ENCODE measurements at regions not wholly inside any gene's neighbourhood (a gene's known extent, or its start where the extent isn't known, plus 50 kb on each side); places are given as distances from the start of the nearest gene placed in this dataset.
"Not testable (repeated sequence)": the region's sequence is repeated elsewhere in the genome, so short reads cannot be mapped to it uniquely, and the experiment has no call there.

DNA sequence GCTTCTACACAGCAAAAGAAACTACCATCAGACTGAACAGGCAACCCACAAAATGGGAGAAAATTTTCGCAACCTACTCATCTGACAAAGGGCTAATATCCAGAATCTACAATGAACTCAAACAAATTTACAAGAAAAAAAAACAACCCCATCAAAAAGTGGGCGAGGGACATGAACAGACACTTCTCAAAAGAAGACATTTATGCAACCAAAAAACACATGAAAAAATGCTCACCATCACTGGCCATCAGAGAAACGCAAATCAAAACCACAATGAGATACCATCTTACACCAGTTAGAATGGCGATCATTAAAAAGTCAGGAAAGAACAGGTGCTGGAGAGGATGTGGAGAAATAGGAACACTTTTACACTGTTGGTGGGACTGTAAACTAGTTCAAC lies 171.8 kb upstream of the IL12B start:
- not testable (repeated sequence) for DNase-seq (ENCODE audit: low read depth)

DNA sequence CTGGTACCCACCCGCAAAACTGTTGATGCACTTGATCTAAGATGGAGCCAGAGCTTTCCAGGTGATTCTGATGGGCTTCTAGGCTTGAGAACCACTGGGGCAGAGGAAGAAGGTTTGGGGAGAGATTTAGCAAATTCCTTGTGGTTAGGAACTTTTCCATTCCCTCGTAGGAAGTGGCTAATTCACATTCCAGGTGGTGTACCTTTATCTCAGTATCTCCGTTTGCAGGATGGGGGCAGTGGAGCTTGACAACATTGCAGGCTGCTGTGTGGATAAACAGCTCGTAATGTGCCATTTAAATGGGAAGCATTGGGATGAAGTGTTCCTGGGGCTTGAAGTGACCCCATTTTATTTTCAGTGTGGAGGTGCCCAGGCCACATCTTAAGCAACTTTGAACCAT lies 172.9 kb upstream of the IL12B start:
- DNase-seq (ENCODE audit: low read depth): no peak

GRCh38 chr5:159504106-159504856 lies 174.0 kb upstream of the IL12B start:
- DNase-seq (ENCODE audit: low read depth): no peak

- DNase-seq (ENCODE audit: low read depth): no peak
Observed at GRCh38 chr5:159504857-159505304, 174.6 kb upstream of the IL12B start.

GRCh38 chr5:159507055-159507454 lies 176.8 kb upstream of the IL12B start:
- no peak for DNase-seq (ENCODE audit: low read depth)

GRCh38 chr5:159507661-159508060 lies 177.4 kb upstream of the IL12B start:
- DNase-seq (ENCODE audit: low read depth): no peak

DNA sequence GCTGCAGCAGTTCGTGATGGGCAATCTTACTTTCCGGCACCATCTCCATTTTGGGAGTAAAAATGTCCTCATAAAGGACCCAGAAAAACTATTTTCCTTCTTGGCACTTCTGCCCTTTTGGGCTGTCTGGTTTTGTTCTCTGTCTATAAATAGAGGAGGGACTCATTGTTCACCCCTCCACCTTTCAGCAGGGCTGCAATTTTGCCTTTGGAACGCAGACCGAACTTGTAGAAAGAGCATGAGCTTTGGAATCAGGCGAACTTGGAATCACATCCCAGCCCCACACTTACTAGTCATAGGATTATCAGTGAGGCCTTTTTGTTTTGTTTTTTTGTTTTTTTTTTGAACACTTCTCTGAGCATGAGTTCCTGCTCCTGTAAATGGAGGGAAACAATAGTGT lies 178.1 kb upstream of the IL12B start:
- DNase-seq (ENCODE audit: low read depth): no peak

DNA sequence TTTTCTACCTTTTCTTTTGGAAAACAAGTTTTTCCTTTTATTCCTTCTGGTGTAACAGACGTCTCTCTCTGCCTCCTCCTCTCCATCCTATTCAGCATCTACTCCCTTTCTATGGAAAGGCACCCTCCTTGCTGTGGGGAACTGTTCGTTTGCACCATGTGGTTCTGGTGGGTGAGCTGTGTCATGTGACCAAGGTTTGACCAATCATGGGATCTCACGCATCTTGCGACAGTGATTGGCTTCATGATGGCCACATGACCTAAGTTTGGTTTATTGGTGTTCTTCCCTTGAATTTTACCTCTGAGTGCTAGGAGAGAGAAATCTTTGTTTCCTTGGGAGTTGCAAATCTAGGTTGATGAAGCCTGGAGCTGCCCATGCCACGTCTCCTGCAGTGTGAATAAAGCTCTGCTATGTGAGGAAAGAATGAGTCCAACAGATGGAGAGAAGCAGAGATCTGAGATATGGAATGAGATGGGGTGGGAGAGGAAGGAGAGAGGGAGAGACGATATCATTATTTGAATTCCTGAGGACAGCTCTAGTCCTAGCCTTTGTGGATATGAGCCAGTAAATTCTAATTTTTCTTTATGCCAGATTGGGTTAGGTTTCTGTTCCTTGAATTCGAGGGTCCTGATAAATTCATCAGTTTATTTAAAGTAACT lies 178.8 kb upstream of the IL12B start:
- no peak for DNase-seq (ENCODE audit: low read depth)

GRCh38 chr5:159510282-159510681 lies 180.0 kb upstream of the IL12B start:
- no peak for DNase-seq (ENCODE audit: low read depth)

DNA sequence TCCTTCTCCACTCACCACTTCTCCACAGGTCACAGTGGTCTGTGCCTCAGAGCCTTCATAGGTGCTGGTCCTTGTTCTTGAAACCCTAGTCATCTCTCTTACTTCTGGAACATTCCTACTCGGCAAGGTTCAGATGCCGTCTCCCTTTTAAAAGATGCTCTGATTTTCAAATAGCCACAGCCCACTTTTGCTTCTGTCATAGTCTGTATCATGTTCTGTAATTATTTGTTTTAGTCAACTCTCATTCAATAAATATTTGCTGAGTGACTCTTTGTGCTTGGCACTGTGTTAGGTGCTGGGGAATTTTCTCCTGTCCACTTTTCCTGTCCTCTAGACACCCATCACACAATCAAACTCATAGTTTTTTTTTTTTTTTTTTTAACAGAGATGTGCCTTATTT lies 181.3 kb upstream of the IL12B start:
- no peak for DNase-seq (ENCODE audit: low read depth)

DNA sequence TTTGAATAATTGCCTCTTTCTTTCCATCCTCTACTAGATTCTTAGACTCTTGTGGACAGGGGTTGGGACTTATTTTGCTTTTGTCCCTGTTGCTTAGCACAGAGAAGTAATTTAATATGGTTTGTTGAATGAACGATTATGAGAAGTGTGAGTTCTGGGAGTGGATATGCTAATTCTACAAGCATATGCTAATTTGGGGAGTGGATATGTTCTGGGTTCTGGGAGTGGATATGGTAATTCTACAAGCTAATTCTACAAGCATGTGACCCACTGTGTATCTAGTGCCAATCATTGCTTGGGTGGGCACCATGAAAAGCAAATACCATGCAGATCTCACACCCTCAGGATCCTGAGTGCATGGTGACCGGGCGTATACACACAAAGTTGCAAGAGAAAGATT lies 181.8 kb upstream of the IL12B start:
- no peak for DNase-seq (ENCODE audit: low read depth)

DNA sequence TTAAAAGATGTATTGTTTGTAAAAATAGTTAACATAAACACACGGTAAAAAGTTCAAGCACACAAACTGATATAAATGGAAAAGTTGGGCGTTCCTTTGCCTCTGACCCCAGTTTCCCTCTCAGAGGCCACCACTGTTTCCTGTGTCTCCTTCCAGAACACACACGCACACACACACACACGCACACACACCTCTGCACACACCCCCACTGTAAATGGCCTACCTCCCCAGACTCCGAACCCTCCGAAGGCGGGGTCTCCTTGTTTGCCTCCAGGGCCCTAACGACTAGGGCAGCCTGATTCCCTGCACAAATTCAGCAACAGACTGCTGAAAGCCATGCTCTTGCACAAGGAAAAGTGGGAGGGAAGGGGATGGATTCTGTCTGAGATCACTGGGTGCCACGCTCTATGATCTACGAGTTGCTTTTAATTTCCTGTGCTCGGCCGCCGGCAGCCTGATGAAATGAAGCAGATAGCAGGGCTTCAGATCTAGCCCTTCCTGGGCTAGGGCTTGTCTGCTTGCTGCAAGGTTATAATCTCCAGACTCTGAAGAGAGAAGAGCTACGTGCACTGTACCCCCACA lies 184.0 kb upstream of the IL12B start:
- DNase-seq (ENCODE audit: low read depth): no peak

GRCh38 chr5:159515197-159515596 lies 184.9 kb upstream of the IL12B start:
- no peak for DNase-seq (ENCODE audit: low read depth)

- no peak for DNase-seq (ENCODE audit: low read depth)
Observed at GRCh38 chr5:159515909-159516415, 185.7 kb upstream of the IL12B start.

DNA sequence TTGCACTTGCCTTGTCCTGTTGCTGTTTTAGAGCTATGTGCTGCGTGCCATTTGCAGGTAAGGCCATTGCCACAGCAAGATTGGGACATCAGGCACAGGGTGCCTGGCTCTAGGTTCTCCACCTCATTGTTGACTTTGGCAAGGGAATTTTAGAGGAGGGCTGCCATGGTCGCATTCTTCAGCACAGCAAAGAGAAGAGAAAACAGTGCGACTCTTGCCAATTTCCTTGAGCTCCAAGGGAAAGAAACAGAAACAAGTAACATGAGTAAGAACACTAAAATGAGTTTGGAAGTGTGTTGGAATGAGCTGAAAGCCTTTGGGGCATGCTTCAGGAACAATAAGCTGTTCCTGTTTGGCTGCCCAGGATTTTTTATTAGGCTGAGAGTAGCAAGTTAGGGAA lies 188.1 kb upstream of the IL12B start:
- DNase-seq (ENCODE audit: low read depth): no peak

GRCh38 chr5:159519365-159519764 lies 189.1 kb upstream of the IL12B start:
- DNase-seq (ENCODE audit: low read depth): no peak

DNA sequence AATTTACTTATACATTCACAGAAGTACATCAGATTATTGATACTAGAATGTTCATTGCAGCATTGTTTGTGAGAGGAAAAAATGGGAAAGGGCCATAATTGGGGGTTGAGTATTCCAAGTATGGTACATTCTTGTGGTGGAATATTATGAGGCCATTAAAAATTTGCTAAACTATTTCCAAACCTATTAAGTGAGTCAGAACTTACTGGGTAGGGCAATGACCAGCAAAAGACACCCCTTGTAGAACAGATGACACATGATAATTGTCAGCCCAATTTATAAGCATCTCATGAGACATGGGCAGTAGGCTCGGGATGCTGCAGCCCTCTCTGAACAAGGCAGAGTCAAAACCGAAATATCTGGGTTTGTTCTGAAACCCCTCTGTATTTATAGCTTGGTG lies 192.6 kb upstream of the IL12B start:
- DNase-seq (ENCODE audit: low read depth): no peak

DNA sequence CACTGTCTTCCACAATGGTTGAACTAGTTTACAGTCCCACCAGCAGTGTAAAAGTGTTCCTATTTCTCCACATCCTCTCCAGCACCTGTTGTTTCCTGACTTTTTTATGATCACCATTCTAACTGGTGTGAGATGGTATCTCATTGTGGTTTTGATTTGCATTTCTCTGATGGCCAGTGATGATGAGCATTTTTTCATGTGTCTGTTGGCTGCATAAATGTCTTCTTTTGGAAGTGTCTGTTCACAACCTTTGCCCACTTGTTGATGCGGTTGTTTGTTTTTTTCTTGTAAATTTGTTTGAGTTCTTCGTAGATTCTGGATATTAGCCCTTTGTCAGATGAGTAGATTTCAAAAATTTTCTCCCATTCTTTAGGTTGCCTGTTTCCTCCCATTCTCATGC lies 194.0 kb upstream of the IL12B start:
- DNase-seq (ENCODE audit: low read depth): not testable (repeated sequence)

GRCh38 chr5:159525117-159525516 lies 194.8 kb upstream of the IL12B start:
- no peak for DNase-seq (ENCODE audit: low read depth)

GRCh38 chr5:159527546-159528254 lies 197.4 kb upstream of the IL12B start:
- no peak for DNase-seq (ENCODE audit: low read depth)

- DNase-seq (ENCODE audit: low read depth): no peak
Observed at GRCh38 chr5:159531554-159532105, 201.3 kb upstream of the IL12B start.

GRCh38 chr5:159533197-159533596 lies 202.9 kb upstream of the IL12B start:
- no peak for DNase-seq (ENCODE audit: low read depth)

Data from forelimb muscle (tissue), 1 donor.